GM12878 (cell line): ENCODE measurements at regions not wholly inside any gene's neighbourhood (a gene's known extent, or its start where the extent isn't known, plus 50 kb on each side); places are given as distances from the start of the nearest gene placed in this dataset.

ENCODE experiments used
- ATAC-seq: fragments of 200-7000 bp; cut with Tn5 transposase; 3 replicates; pipeline ENCODE4 v1.9.1; 2020; ENCODE audit warnings: mild to moderate bottlenecking, moderate library complexity
- BruUV-seq: library from RNA; stranded (reverse); fragments of 400-500 nt; replicated peaks from 2 replicates; lab custom pipeline; 2021; lab: Mats Ljungman, UMichigan
- CTCF ChIA-PET: fragments of 300-600 bp; sonication (Branson Sonifier 250); formaldehyde crosslinking; extraction: SDS; loops from one replicate; lab custom pipeline; 2021; ENCODE audit warnings: inconsistent platforms; lab: Yijun Ruan, JAX
- POLR2A ChIA-PET: fragments of 350-600 bp; formaldehyde crosslinking; extraction: SDS; loops from one replicate; lab custom pipeline; 2021; ENCODE audit warnings: inconsistent platforms; lab: Charles Lee
- RAD21 ChIA-PET: fragments of 300-600 bp; sonication (Branson Sonifier 250); formaldehyde crosslinking; loops from one replicate; lab custom pipeline; 2023; ENCODE audit warnings: antibody characterized with exemption; ENCODE audit not compliant: unreplicated experiment; lab: Charles Lee
- SMC1A ChIA-PET: fragments of 300-600 bp; sonication (Branson Sonifier 250); formaldehyde crosslinking; loops from one replicate; lab custom pipeline; 2023; ENCODE audit not compliant: unreplicated experiment, uncharacterized antibody; lab: Charles Lee
- DNase-seq: peaks from one replicate; pipeline ENCODE4 v3.0.0-alpha.2; 2011; ENCODE audit warnings: low read depth, low spot score
- FAIRE-seq: peaks from 3 replicates; lab custom pipeline; 2011; peaks lifted over from hg19 to GRCh38; lab: Jason Lieb, UNC
- H2AFZ ChIP-seq: 2 replicates; pipeline ENCODE4 v1.6.0; 2011; ENCODE audit warnings: low read depth, low read length, control low read depth; ENCODE audit not compliant: control insufficient read depth
- H3K27ac ChIP-seq: 2 replicates; pipeline ENCODE4 v1.5.1; 2011; ENCODE audit warnings: control low read depth; ENCODE audit not compliant: control insufficient read depth, insufficient read depth
- H3K27me3 ChIP-seq, 2 experiments: replicated peaks in 1 of 2; 2 replicates each; pipeline versions ENCODE4 v1.6.0 to v1.6.1; 2011; ENCODE audit warnings: low read length in 1 of 2; ENCODE audit not compliant: control insufficient read depth in 2 of 2, insufficient read depth in 2 of 2
- H3K36me3 ChIP-seq, 2 experiments: 2 replicates each; pipeline ENCODE4 v1.5.1; 2011; ENCODE audit warnings: low read length in 1 of 2; ENCODE audit not compliant: control insufficient read depth in 2 of 2, insufficient read depth in 2 of 2
- H3K4me1 ChIP-seq: 2 replicates; pipeline ENCODE4 v1.6.1; 2011; ENCODE audit warnings: mild to moderate bottlenecking, low read length, moderate library complexity, mixed read lengths; ENCODE audit not compliant: control insufficient read depth, insufficient read depth
- H3K4me2 ChIP-seq: 2 replicates; pipeline ENCODE4 v1.6.0; 2011; ENCODE audit warnings: control low read depth; ENCODE audit not compliant: control insufficient read depth, insufficient read depth
- H3K4me3 ChIP-seq: fragments of 200-600 bp; sonication (generic); 2 replicates; pipeline ENCODE4 v1.5.1; 2016
- H3K79me2 ChIP-seq: 2 replicates; pipeline ENCODE4 v1.6.0; 2011; ENCODE audit warnings: low read length; ENCODE audit not compliant: control insufficient read depth, insufficient read depth
- H3K9ac ChIP-seq: 2 replicates; pipeline ENCODE4 v1.8.0; 2011; ENCODE audit warnings: low read length, control low read depth, mixed read lengths; ENCODE audit not compliant: control insufficient read depth, insufficient read depth
- H3K9me3 ChIP-seq: replicated peaks from 3 replicates; pipeline ENCODE4 v1.5.1; 2011; ENCODE audit warnings: mild to moderate bottlenecking, low read length; ENCODE audit not compliant: control insufficient read depth, insufficient read depth
- H4K20me1 ChIP-seq: 2 replicates; pipeline ENCODE4 v1.6.0; 2011; ENCODE audit not compliant: control insufficient read depth, insufficient read depth
- BHLHE40 ChIP-seq, 2 experiments: fragments of 450-650 bp in 1 of 2; IDR thresholded peaks; 2 replicates each; pipeline ENCODE4 v1.6.1; 2011 to 2017; ENCODE audit warnings: low read depth in 2 of 2, borderline replicate concordance in 1 of 2, improper control_type of control experiment in 1 of 2, low read length in 1 of 2, mild to moderate bottlenecking in 1 of 2
- EED ChIP-seq: sonication (generic); IDR thresholded peaks from 2 replicates; pipeline ENCODE4 v1.6.1; 2016; ENCODE audit warnings: antibody characterized with exemption, low read depth
- POLR2AphosphoS2 ChIP-seq: IDR thresholded peaks from 2 replicates; pipeline ENCODE4 v1.6.1; 2011; ENCODE audit warnings: low read depth, mild to moderate bottlenecking, low read length, improper control_type of control experiment, moderate library complexity
- RAD51 ChIP-seq: fragments of 450-650 bp; IDR thresholded peaks from 2 replicates; pipeline ENCODE4 v1.6.1; 2016; ENCODE audit warnings: moderate library complexity, mild to moderate bottlenecking, inconsistent platforms
- RB1 ChIP-seq: fragments of 450-650 bp; formaldehyde crosslinking; IDR thresholded peaks from 2 replicates; pipeline ENCODE4 v1.6.1; 2017; ENCODE audit warnings: mild to moderate bottlenecking, borderline replicate concordance
- SUZ12 ChIP-seq: fragments of 200-600 bp; sonication (generic); IDR thresholded peaks from one replicate; pipeline ENCODE4 v1.6.1; 2018; ENCODE audit warnings: antibody characterized with exemption, mild to moderate bottlenecking; ENCODE audit not compliant: unreplicated experiment
- TBL1XR1 ChIP-seq: IDR thresholded peaks from 2 replicates; pipeline ENCODE4 v1.6.1; 2012; ENCODE audit warnings: low read depth, low read length, improper control_type of control experiment
- ZNF622 ChIP-seq: fragments of 450-650 bp; IDR thresholded peaks from 2 replicates; pipeline ENCODE4 v1.6.1; 2017; ENCODE audit warnings: mild to moderate bottlenecking, inconsistent platforms
- WGBS: methylation state at CpG from one replicate; pipeline ENCODE4 v1.1.6; 2016; ENCODE audit warnings: low lambda C conversion rate; ENCODE audit not compliant: insufficient replicate concordance, insufficient coverage; ENCODE audit errors: missing lambda C conversion rate; 5-methylcytosine and 5-hydroxymethylcytosine counted together
- in situ Hi-C: fragments of 300-500 bp; cut with MboI; formaldehyde crosslinking; loops from 9 replicates; pipeline ENCODE4 v1.14.3; 2018; ENCODE audit warnings: mixed read lengths
- intact Hi-C: fragments of 100-400 bp; cut with micrococcal nuclease; formaldehyde crosslinking; loops from one replicate; pipeline ENCODE4 v1.14.2; 2022; ENCODE audit not compliant: unreplicated experiment
- TF ChIP-seq, protein P1 (sequence below): fragments of 450-650 bp; IDR thresholded peaks from 2 replicates; pipeline ENCODE4 v1.6.1; 2017; ENCODE audit warnings: mild to moderate bottlenecking, moderate library complexity

- no peaks in the 10 kb centered on the region for H3K27me3 ChIP-seq
- WGBS, result 16% methylated on average over 5 of the region's 5 CpGs
- BruUV-seq, result no TSS peak
- no peaks in the 10 kb centered on the region for H3K79me2 ChIP-seq
- intact Hi-C loops, result no loop called here
- no peak overlapping the region for H3K4me2 ChIP-seq
- no peak overlapping the region for H2AFZ ChIP-seq
- H3K9ac ChIP-seq, result no peak overlapping the region
- no peaks in the 10 kb centered on the region for H3K36me3 ChIP-seq
- in situ Hi-C loops, result no loop called here
- ChIA-PET CTCF (interaction anchor here (0.6 kb wide), 1 partner anchor 12 kb away, joined by 3 read pairs; no protein-coding TSS in a partner anchor), SMC1A (no interaction called here), RAD21 (no interaction called here), POLR2A (no interaction called here)
- FAIRE-seq (no peak), DNase-seq (no peak), ATAC-seq (no peak)
- H4K20me1 ChIP-seq, result no peaks in the 10 kb centered on the region
- no peak for TF ChIP-seq SUZ12
- TF ChIP-seq POLR2AphosphoS2, result no peak
- TF ChIP-seq RB1, result no peak
- TF ChIP-seq ZNF622, result no peak
- no peak for TF ChIP-seq EED
- TF ChIP-seq RAD51, result no peak
- TF ChIP-seq BHLHE40 (IDR thresholded peaks at IDR 0.05; ENCODE audit: borderline replicate concordance in 1 of 2, low read depth in 2 of 2, low read length in 1 of 2), result no peak
- no peak overlapping the region for H3K27ac ChIP-seq
- no peaks in the 10 kb centered on the region for H3K4me1 ChIP-seq
- no peaks in the 10 kb centered on the region for H3K9me3 ChIP-seq
- H3K4me3 ChIP-seq, result no peak overlapping the region
These were observed 233.4 kb upstream of the SYT10 start for GRCh38 chr12:33672836-33673577.

DNA sequence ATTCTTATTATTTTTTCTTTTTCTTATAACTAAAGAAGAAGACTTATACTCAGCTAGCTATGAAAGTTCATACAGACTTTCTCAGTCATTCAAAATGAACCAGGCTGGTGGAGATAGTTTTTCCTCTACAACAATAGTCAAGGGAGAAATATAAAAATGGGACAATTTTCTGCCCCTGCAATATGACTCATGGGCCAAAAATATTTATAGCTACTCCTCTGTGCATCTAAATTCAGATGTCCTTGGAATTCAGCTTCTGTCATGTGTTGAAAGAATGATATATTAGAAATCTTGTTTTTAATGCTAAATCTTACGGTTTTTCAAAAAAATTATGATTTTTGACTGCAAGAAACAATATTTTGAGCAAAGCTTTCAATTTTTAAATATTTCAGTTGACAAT lies 237.2 kb upstream of the SYT10 start:
- TF ChIP-seq, protein P1, sequence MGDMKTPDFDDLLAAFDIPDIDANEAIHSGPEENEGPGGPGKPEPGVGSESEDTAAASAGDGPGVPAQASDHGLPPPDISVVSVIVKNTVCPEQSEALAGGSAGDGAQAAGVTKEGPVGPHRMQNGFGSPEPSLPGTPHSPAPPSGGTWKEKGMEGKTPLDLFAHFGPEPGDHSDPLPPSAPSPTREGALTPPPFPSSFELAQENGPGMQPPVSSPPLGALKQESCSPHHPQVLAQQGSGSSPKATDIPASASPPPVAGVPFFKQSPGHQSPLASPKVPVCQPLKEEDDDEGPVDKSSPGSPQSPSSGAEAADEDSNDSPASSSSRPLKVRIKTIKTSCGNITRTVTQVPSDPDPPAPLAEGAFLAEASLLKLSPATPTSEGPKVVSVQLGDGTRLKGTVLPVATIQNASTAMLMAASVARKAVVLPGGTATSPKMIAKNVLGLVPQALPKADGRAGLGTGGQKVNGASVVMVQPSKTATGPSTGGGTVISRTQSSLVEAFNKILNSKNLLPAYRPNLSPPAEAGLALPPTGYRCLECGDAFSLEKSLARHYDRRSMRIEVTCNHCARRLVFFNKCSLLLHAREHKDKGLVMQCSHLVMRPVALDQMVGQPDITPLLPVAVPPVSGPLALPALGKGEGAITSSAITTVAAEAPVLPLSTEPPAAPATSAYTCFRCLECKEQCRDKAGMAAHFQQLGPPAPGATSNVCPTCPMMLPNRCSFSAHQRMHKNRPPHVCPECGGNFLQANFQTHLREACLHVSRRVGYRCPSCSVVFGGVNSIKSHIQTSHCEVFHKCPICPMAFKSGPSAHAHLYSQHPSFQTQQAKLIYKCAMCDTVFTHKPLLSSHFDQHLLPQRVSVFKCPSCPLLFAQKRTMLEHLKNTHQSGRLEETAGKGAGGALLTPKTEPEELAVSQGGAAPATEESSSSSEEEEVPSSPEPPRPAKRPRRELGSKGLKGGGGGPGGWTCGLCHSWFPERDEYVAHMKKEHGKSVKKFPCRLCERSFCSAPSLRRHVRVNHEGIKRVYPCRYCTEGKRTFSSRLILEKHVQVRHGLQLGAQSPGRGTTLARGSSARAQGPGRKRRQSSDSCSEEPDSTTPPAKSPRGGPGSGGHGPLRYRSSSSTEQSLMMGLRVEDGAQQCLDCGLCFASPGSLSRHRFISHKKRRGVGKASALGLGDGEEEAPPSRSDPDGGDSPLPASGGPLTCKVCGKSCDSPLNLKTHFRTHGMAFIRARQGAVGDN, result no peak
- no peak for TF ChIP-seq BHLHE40 (IDR thresholded peaks at IDR 0.05; ENCODE audit: borderline replicate concordance in 1 of 2, low read depth in 2 of 2, low read length in 1 of 2)
- no peak for TF ChIP-seq TBL1XR1
- POLR2A ChIA-PET, result no interaction called here
- in situ Hi-C loops, result no loop called here

More for the DNA sequence above, 237.2 kb upstream of the SYT10 start:
- FAIRE-seq (no peak), DNase-seq (no peak), ATAC-seq (no peak)
- no peaks in the 10 kb centered on the region for H3K79me2 ChIP-seq
- ChIA-PET CTCF (no interaction called here), RAD21 (no interaction called here), SMC1A (no interaction called here)
- no peak overlapping the region for H3K27ac ChIP-seq
- no peaks in the 10 kb centered on the region for H3K36me3 ChIP-seq
- intact Hi-C loops, result no loop called here
- H3K4me1 ChIP-seq, result no peaks in the 10 kb centered on the region
- H3K9me3 ChIP-seq, result no peaks in the 10 kb centered on the region
- no peak overlapping the region for H3K9ac ChIP-seq
- no peaks in the 10 kb centered on the region for H3K27me3 ChIP-seq
- H3K4me2 ChIP-seq, result no peak overlapping the region
- BruUV-seq, result no TSS peak
- WGBS, result 0% methylated on average over 1 of the region's 1 CpG
- no peak overlapping the region for H3K4me3 ChIP-seq
- H2AFZ ChIP-seq, result no peak overlapping the region
- H4K20me1 ChIP-seq, result no peaks in the 10 kb centered on the region
